ENCODE measurements at regions not wholly inside any gene's neighbourhood (a gene's known extent, or its start where the extent isn't known, plus 50 kb on each side); places are given as distances from the start of the nearest gene placed in this dataset.
A peak's percentile ranks its signal among the peaks of the same experiment; 100 is the strongest.

DNA sequence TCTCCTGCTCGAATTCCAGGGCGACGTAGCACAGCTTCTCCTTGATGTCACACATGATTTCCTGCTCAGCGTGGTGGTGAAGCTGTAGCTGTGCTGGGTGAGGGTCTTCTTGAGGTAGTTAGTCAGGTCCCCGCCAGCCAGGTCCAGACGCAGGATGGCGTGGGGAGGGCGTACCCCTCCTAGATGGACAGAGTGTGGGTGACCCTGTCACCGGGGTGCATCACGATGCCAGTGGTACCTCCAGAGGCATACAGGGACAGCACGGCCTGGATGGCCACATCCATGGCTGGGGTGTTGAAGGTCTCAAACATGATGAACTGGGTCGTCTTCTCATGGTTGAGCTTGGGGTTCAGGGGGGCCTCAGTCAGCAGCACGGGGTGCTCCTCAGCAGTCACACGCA is 110.2 kb upstream of the CNR1 start:
- DNase-seq, result no peak
- TF ChIP-seq CTCF (IDR thresholded peaks at IDR 0.05), result no peak
- H3K4me3 Mint-ChIP-seq, result no peak overlapping the region
- peaks cover 4% of the 10 kb centered on the region for H3K27me3 Mint-ChIP-seq (ENCODE audit: low read depth, poor library complexity)
- H3K9me3 Mint-ChIP-seq, result no peaks in the 10 kb centered on the region
- no peak overlapping the region for H3K27ac Mint-ChIP-seq
- no peaks in the 10 kb centered on the region for H3K36me3 Mint-ChIP-seq (ENCODE audit: low read depth)
- H3K4me1 Mint-ChIP-seq, result no peaks in the 10 kb centered on the region

DNA sequence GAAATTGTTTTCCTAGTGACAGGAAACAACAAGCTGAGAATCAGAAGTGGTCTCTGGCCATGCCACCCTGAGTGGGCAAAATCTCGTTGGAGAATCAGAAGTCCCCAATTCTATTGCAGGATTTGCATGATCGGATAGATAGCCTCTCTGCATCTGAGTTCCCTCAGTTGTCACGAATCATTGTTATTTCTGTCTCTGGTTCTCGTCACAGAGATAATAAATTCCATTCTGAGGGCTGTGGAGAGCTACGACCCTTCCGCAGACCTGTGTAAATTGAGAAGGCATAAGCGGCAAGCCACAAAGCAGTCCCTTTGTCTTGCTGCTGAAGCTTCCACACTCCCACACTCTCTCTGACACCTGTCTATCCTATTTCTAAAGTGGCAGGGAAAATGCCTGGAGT is 102.4 kb upstream of the CNR1 start:
- no peaks in the 10 kb centered on the region for H3K27me3 Mint-ChIP-seq (ENCODE audit: low read depth, poor library complexity)
- peak overlapping the region; percentile 12 for H3K27ac Mint-ChIP-seq
- peak; percentile 21 for DNase-seq
- H3K9me3 Mint-ChIP-seq, result no peaks in the 10 kb centered on the region
- H3K36me3 Mint-ChIP-seq (ENCODE audit: low read depth), result no peaks in the 10 kb centered on the region
- peaks cover 16% of the 10 kb centered on the region for H3K4me1 Mint-ChIP-seq
- no peak for TF ChIP-seq CTCF (IDR thresholded peaks at IDR 0.05)
- H3K4me3 Mint-ChIP-seq, result no peak overlapping the region

- no peak for DNase-seq
- Mint-ChIP-seq H3K27ac (no peak overlapping the region), H3K36me3 (ENCODE audit: low read depth) (no peaks in the 10 kb centered on the region), H3K9me3 (no peaks in the 10 kb centered on the region), H3K4me1 (peaks cover 20% of the 10 kb centered on the region), H3K27me3 (ENCODE audit: low read depth, poor library complexity) (no peaks in the 10 kb centered on the region), H3K4me3 (no peak overlapping the region)
- TF ChIP-seq CTCF (IDR thresholded peaks at IDR 0.05), result no peak
These were observed 100.0 kb upstream of the CNR1 start for GRCh38 chr6:88266126-88266525.

GRCh38 chr6:88263591-88263990 is 97.4 kb upstream of the CNR1 start:
- Mint-ChIP-seq H3K36me3 (ENCODE audit: low read depth) (no peaks in the 10 kb centered on the region), H3K27me3 (ENCODE audit: low read depth, poor library complexity) (no peaks in the 10 kb centered on the region), H3K4me1 (peaks cover 14% of the 10 kb centered on the region), H3K9me3 (peaks cover 3% of the 10 kb centered on the region), H3K4me3 (no peak overlapping the region), H3K27ac (peak overlapping the region; percentile 0)
- no peak for DNase-seq
- TF ChIP-seq CTCF (IDR thresholded peaks at IDR 0.05), result no peak

DNA sequence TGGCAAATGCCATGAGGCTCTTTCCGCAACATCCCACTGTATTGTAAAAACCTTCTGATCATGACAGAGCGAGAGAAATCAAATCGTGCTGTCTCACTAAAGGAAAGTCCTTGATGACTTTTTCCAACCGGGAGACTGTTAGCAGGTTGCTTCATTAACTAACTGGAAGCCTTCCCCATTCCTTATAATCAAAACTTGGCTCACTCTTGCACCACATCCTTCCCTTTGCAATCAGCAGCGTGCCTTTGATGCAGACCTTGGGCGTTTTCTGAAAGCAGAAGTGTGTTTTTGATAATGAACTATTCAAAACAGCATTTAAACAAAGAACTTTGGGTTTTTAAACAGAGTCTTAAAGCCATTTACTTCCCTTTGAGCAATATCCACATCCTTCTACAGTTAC is 96.2 kb upstream of the CNR1 start:
- no peak for TF ChIP-seq CTCF (IDR thresholded peaks at IDR 0.05)
- H3K4me1 Mint-ChIP-seq, result peaks cover 8% of the 10 kb centered on the region
- peaks cover 12% of the 10 kb centered on the region for H3K9me3 Mint-ChIP-seq
- H3K36me3 Mint-ChIP-seq (ENCODE audit: low read depth), result no peaks in the 10 kb centered on the region
- no peak overlapping the region for H3K27ac Mint-ChIP-seq
- no peak for DNase-seq
- H3K27me3 Mint-ChIP-seq (ENCODE audit: low read depth, poor library complexity), result no peaks in the 10 kb centered on the region
- no peak overlapping the region for H3K4me3 Mint-ChIP-seq

- Mint-ChIP-seq H3K4me3 (no peak overlapping the region), H3K27me3 (ENCODE audit: low read depth, poor library complexity) (no peaks in the 10 kb centered on the region), H3K27ac (no peak overlapping the region), H3K4me1 (no peaks in the 10 kb centered on the region), H3K36me3 (ENCODE audit: low read depth) (no peaks in the 10 kb centered on the region), H3K9me3 (peaks cover 26% of the 10 kb centered on the region)
- no peak for TF ChIP-seq CTCF (IDR thresholded peaks at IDR 0.05)
- DNase-seq, result no peak
These were observed 85.2 kb upstream of the CNR1 start for GRCh38 chr6:88251301-88251700.
